ENCODE measurements at regions not wholly inside any gene's neighbourhood (a gene's known extent, or its start where the extent isn't known, plus 50 kb on each side); places are given as distances from the start of the nearest gene placed in this dataset.
"Not testable (repeated sequence)": the region's sequence is repeated elsewhere in the genome, so short reads cannot be mapped to it uniquely, and the experiment has no call there.

- DNase-seq (ENCODE audit: low read depth, low spot score); H3K27ac ChIP-seq (ENCODE audit: low read depth, low read length); CTCF ChIA-PET; H4K20me1 ChIP-seq (ENCODE audit: insufficient read depth); H3K36me3 ChIP-seq (ENCODE audit: control insufficient read depth in 1 of 2, insufficient read depth in 2 of 2, low read length in 2 of 2); H3K4me3 ChIP-seq (replicated peaks in 1 of 2; ENCODE audit: low read depth in 1 of 2, low read length in 2 of 2); H2AFZ ChIP-seq (ENCODE audit: low read depth, low read length, poor library complexity, severe bottlenecking); H3K4me2 ChIP-seq (ENCODE audit: low read length); H3K27me3 ChIP-seq (ENCODE audit: insufficient read depth, low read length); RAD21 ChIA-PET (ENCODE audit: low non-redundant PET in 1 of 2, low total read pairs in 2 of 2, uncharacterized antibody in 2 of 2, unreplicated experiment in 2 of 2); H3K9me2 ChIP-seq (ENCODE audit: insufficient read depth); H3K79me2 ChIP-seq (ENCODE audit: insufficient read depth, low read length); H3K4me1 ChIP-seq (ENCODE audit: control insufficient read depth in 1 of 2, insufficient read depth in 2 of 2, low read length in 2 of 2); BruUV-seq (replicated peaks); ATAC-seq; H3K9ac ChIP-seq (ENCODE audit: low read length); POLR2A ChIA-PET; intact Hi-C loops (cut with micrococcal nuclease): not testable (repeated sequence)
- peaks cover 4 to 12% of the 10 kb centered on the region in 2 experiments; a peak in 2 of 4 replicates for H3K9me3 ChIP-seq (ENCODE audit: control insufficient read depth in 1 of 2, insufficient read depth in 1 of 2, low read depth in 1 of 2, low read length in 2 of 2)
These were observed 909.9 kb upstream of the KLHL29 start for GRCh38 chr2:22475103-22475502.

DNA sequence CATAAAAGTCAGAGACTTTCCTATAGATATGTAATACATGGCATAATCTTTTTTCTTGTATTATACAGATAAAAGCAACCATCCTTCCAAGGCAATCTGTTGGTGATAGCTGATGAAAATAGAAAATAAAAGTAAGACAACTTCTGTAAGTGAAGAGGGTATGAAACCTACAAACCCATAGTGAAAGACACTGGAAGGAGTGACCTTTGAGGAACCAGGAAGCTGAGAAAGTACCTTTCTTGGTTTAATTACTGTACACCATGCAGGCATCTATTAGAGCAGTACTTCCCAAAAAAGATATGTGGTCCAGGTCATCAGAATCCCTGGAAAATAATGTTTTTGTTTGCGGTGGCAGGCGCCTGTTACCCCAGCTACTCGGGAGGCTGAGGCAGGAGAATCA lies 906.6 kb upstream of the KLHL29 start:
- Histone ChIP-seq H3K27me3 (ENCODE audit: insufficient read depth, low read length) (no peaks in the 10 kb centered on the region), H4K20me1 (ENCODE audit: insufficient read depth) (no peaks in the 10 kb centered on the region), H3K4me1 (ENCODE audit: control insufficient read depth in 1 of 2, insufficient read depth in 2 of 2, low read length in 2 of 2) (no peaks in the 10 kb centered on the region), H2AFZ (ENCODE audit: low read depth, low read length, poor library complexity, severe bottlenecking) (no peak overlapping the region), H3K36me3 (ENCODE audit: control insufficient read depth in 1 of 2, insufficient read depth in 2 of 2, low read length in 2 of 2) (no peaks in the 10 kb centered on the region), H3K79me2 (ENCODE audit: insufficient read depth, low read length) (no peaks in the 10 kb centered on the region), H3K4me3 (replicated peaks in 1 of 2; ENCODE audit: low read depth in 1 of 2, low read length in 2 of 2) (no peak overlapping the region), H3K27ac (ENCODE audit: low read depth, low read length) (no peak overlapping the region), H3K9ac (ENCODE audit: low read length) (no peak overlapping the region), H3K9me3 (ENCODE audit: control insufficient read depth in 1 of 2, insufficient read depth in 1 of 2, low read depth in 1 of 2, low read length in 2 of 2) (peaks cover 4 to 17% of the 10 kb centered on the region in 2 experiments; a peak in 2 of 4 replicates), H3K4me2 (ENCODE audit: low read length) (no peak overlapping the region), H3K9me2 (ENCODE audit: insufficient read depth) (no peaks in the 10 kb centered on the region)
- BruUV-seq (replicated peaks) = no TSS peak
- intact Hi-C loops (cut with micrococcal nuclease) = no loop called here
- CTCF ChIA-PET = no interaction called here
- ATAC-seq = no peak
- DNase-seq (ENCODE audit: low read depth, low spot score) = no peak
- POLR2A ChIA-PET = no interaction called here
- RAD21 ChIA-PET (ENCODE audit: low non-redundant PET in 1 of 2, low total read pairs in 2 of 2, uncharacterized antibody in 2 of 2, unreplicated experiment in 2 of 2) = no interaction called here
- TF ChIP-seq EZH2 (IDR thresholded peaks at IDR 0.05) (no peak), JUND (IDR thresholded peaks at IDR 0.05) (no peak), REST (IDR thresholded peaks at IDR 0.05; ENCODE audit: low read depth) (no peak), CBX3 (IDR thresholded peaks at IDR 0.05; ENCODE audit: low read depth) (no peak), CTCF (IDR thresholded peaks at IDR 0.05 in 2 of 3, conservative IDR thresholded peaks at IDR 0.05 in 1 of 3; ENCODE audit: borderline replicate concordance in 1 of 3, insufficient read depth in 1 of 3, low read depth in 2 of 3, low read length in 2 of 3) (no peak), SP1 (IDR thresholded peaks at IDR 0.05; ENCODE audit: low read depth) (no peak), TCF7L2 (IDR thresholded peaks at IDR 0.05; ENCODE audit: borderline replicate concordance, extremely low read depth, insufficient read depth, insufficient read length) (no peak), ELF1 (IDR thresholded peaks at IDR 0.05; ENCODE audit: borderline replicate concordance, low read depth) (no peak), RAD21 (IDR thresholded peaks at IDR 0.05; ENCODE audit: low read depth) (no peak), YY1 (IDR thresholded peaks at IDR 0.05; ENCODE audit: extremely low read depth, insufficient replicate concordance, low read depth, low read length) (no peak), ZNF274 (IDR thresholded peaks at IDR 0.05; ENCODE audit: low read depth, low read length) (no peak), ZFX (IDR thresholded peaks at IDR 0.05) (no peak), POLR2AphosphoS5 (IDR thresholded peaks at IDR 0.05; ENCODE audit: low read depth, low read length) (no peak), FOSL1 (IDR thresholded peaks at IDR 0.05; ENCODE audit: low read depth) (no peak), POLR2A (IDR thresholded peaks at IDR 0.05; ENCODE audit: borderline replicate concordance, extremely low read depth, insufficient read depth, insufficient read length) (no peak)
- TF ChIP-seq, protein P1, sequence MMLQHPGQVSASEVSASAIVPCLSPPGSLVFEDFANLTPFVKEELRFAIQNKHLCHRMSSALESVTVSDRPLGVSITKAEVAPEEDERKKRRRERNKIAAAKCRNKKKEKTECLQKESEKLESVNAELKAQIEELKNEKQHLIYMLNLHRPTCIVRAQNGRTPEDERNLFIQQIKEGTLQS (IDR thresholded peaks at IDR 0.05) = no peak
